HG03460 (cell line): ENCODE measurements at regions not wholly inside any gene's neighbourhood (a gene's known extent, or its start where the extent isn't known, plus 50 kb on each side); places are given as distances from the start of the nearest gene placed in this dataset.
"Not testable (repeated sequence)": the region's sequence is repeated elsewhere in the genome, so short reads cannot be mapped to it uniquely, and the experiment has no call there.

Experiments
- ATAC-seq: cut with Tn5 transposase; IDR thresholded peaks from one replicate; pipeline ENCODE4 v1.9.1; 2021; ENCODE audit not compliant: unreplicated experiment

DNA sequence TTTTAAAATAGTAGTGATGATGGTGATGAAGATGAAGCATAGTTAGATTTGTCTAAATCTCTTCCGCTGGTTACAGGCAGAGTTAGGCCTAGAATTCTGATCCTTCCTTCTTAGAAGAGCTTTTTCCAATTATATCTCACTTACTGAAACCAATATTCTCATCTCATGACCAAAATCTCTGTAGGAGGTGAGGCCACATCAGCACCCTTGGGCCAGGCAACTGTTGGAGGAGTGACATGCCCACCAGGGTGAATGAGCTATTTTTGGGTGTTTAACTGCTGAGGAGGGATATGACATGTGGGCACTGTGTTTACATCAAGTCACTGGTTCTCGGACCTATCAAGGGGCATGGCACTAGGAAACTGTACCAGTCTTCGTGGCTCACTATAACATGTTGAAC is 102.2 kb upstream of the SLC24A3 start:
- ATAC-seq: no peak

GRCh38 chr20:19110881-19111460 is 101.5 kb upstream of the SLC24A3 start:
- no peak for ATAC-seq

DNA sequence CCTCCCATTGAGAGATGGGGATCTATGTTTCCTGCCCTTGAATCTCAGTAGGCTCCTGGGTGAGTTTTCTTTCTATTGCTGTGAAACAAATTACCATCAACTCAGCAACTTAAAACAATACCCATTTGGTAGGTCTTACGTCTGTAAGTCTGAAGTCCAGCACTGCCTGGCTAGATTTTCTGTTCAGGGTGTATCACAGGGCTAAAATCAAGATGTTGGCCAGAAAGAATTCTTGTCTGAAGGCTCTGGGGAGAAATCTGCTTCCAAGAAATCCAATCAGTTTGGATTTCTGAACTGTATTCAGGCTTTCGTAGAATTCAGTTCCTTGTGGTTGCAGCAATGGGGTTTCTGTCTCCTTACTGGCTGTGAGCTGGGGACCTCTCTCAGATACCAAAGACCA is 99.6 kb upstream of the SLC24A3 start:
- ATAC-seq: no peak

DNA sequence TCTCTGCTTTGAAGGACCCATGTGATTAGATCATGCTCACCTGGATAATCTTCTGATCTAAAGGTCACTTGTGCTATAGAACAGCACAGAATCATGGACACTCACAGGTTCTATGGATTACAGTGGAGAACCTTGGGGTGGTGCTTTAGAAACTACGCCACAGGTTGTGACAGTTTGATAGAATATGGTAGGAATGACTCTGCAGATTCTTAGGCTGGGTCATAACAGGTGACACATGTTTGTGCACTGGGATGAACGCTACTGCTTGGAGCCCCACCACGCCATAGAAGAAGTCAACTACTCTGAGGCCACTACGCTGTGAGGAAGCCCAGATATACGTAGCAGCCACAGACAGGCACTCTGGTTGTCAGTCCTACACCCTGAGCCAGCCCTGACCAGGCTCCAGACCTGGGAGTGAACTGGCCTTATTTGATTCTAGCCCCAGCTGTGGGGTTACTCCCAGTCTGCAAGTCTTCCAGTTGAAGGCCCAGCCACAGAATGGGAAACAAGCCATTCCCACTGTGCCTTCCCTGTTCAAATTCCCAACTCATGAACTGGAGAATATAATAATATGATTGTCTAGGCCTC is 99.0 kb upstream of the SLC24A3 start:
- ATAC-seq: no peak

DNA sequence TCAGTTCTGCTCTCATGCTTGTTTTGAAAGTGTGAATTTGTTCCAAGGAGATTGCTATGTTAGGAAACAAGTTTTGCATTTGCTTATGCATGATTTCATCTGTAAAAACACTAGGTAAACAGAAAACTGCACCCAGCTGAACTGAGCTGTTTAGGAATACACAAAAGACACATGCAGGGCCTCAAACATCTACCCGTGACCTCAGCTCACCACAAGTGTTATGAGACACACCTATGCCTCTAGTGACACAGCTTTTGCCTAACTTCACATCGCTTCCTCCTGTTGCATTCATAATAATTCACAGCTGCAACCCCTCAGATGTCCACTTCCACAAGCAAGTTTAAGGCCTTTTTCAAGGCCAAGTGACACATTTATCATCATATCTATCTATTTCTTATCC is 98.0 kb upstream of the SLC24A3 start:
- no peak for ATAC-seq

- no peak for ATAC-seq
Measured at GRCh38 chr20:19115581-19115980, 96.9 kb upstream of the SLC24A3 start.

- no peak for ATAC-seq
Measured at GRCh38 chr20:19120011-19120410, 92.4 kb upstream of the SLC24A3 start.

- ATAC-seq: no peak
Measured at GRCh38 chr20:19120569-19120968, 91.9 kb upstream of the SLC24A3 start.

DNA sequence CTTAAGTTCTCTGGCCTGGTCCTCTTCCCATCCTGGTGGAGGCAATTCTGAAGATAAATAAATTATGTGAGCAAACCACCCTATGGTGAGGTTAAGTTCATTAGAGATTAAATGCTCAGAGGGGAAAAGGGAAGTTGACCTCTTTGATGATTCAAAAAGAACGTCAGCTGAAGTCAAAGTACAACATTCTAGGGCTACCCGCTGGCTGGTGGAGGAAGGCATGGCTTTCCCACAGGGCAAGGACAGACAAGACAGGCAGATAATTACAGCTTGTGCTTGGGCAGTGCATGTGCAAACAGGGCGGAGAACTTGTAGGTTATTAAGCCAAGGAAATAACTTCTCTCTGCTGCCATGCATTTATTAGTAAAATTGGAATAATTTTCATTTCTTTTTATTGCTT is 91.0 kb upstream of the SLC24A3 start:
- ATAC-seq: no peak

DNA sequence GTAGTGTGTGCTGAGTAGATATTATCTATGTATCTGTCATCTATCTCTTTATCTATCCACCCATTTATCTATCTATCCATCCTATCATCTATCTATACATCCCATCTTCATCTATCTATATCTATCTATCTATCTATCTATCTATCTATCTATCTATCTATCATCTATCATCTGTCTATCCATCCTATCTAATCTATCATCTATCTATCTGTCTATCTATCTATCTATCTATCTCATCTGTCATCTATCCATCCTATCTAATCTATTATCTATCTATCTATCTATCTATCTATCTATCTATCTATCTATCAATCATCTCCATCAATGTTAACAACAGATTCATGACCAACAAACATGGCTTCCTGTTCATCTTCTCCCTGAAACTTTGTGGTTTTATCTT is 90.5 kb upstream of the SLC24A3 start:
- ATAC-seq: no peak

GRCh38 chr20:19122395-19122794 is 90.0 kb upstream of the SLC24A3 start:
- ATAC-seq: no peak

- ATAC-seq: no peak
Measured at GRCh38 chr20:19125508-19125907, 86.9 kb upstream of the SLC24A3 start.

DNA sequence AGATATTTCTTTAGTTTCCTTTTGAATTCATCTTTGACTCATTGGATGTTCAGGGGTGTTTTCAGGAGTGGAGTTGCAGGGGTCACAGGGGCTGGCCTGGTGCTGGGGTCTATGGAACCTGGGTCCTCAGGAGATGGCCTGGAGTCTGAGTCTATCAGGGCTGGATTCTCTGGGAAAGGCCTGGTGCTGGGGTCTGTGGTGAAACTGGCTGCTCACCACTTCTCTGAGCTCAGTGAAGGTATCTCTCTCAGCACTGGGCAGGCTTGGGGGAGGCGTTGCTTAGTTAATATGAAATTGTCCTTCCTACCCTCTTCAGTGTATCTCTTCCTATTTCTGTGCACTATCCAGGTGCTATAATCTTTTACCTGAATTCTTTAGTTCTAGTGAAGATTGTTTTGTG is 83.1 kb upstream of the SLC24A3 start:
- ATAC-seq: no peak

DNA sequence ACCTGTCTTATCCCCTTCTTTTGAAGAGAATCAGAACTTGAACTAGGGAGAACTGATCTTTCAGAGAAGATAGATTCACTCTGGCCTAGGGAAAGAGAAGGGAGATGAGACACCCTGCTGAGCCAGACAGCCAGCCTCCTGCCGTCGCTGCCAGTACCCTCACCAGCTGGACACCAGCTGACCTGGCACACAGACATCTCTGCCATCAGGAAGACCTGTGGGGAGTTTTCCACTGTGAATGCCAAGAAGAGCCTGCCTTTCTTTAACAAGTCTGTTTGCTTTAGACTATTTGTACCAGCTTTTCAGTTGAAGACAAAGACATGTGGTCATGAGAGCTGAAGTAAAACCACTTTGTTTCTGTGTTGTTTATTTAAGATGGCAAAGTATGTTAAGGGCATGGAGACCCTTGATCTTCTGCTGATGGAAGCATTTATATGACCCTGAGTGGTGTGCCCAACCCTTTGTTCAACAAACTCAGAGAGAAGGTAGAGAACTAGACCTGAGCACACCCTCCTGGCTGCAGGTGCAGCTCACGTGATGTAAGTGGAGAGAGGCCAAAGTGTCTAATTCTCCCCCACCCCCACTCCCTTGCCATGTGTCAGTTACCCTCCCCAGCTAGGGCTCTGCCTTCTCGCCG is 82.3 kb upstream of the SLC24A3 start:
- ATAC-seq: no peak

DNA sequence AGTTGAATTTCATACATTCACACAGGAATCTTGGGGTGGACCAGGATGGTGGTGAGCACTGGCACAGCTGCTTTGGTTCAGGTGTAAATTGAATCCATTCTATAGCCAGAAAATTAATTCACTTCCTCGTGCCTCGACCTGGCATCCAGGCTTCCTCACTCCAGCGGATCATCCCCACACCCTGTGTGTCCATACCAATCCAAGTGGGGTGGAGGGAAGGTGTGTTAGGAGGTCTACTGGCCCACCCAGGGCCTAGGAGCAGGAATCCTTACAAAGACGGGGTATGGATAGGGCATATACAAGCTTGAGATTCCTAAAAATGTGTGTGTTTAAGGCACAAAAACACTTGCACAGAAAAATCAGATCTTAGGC is 81.8 kb upstream of the SLC24A3 start:
- ATAC-seq: no peak

DNA sequence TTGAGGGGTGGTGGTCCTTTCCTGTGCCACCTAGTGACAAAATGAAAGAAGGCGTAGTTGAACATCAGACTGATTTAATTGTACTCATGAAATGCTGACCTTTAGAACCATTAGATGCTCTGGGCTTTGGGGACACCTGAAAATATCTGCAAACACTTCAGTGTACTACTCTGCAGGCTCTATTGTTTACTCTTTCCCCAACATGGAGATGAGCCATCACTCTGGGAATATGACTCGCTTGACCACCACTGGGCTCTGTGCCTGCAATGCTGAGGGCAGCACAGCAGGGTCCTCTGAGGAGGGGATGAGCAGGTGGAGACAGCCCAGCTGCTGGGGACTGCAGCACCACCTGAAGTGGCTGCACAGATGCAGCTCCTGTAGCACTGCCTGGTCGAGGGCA is 74.8 kb upstream of the SLC24A3 start:
- ATAC-seq: no peak

DNA sequence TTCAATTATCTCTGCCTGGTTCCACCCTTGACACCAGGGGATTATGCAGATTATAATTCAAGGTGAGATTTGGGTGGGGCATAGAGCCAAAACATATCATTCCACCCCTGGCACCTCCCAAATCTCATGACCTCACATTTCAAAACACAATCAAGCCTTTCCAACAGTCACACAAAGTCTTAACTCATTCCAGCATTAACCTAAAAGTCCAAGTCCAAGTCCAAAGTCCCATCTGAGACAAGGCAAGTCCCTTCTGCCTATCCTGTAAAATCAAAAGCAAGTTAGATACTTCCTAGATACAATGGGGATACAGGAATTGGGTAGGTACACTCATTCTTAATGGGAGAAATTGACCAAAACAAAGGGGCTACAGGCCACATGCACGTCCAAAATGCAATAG is 73.7 kb upstream of the SLC24A3 start:
- ATAC-seq: no peak

DNA sequence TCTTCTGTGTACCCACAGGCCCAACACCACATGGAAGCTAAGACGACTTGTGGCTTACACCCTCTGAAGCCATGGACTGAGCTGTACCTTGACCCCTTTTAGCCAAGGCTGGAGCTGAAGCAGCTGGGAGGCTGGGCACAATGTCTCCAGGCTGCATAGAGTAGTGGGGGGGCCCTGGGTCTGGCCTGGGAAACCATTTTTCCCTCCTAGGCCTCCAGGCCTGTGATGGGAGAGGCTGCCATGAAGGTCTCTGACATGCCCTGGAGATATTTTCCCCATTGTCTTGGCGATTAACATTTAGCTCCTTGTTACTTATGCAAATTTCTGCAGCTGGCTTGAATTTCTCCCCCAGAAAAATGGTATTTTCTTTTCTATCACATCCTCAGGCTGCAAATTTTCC is 72.9 kb upstream of the SLC24A3 start:
- ATAC-seq: not testable (repeated sequence)

GRCh38 chr20:19141998-19142397 is 70.4 kb upstream of the SLC24A3 start:
- no peak for ATAC-seq

- ATAC-seq: no peak
Measured at GRCh38 chr20:19143890-19144289, 68.6 kb upstream of the SLC24A3 start.

DNA sequence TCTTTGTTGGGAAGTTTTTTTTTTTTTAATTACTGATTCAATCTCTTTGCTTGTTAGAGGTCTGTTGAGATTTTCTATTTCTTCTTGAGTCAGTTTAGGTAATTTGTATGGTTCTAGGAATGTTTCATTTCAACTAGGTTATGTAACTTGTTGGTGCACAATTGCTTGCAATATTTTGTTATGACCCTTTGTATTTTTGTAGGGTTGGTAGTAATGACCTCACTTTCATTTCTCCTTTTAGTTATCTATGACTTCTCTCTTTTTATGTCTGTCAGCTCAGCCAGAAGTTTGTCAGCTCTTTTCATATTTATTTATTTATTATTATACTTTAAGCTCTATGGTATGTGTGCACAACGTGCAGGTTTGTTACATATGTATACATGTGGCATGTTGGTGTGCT is 51.1 kb upstream of the SLC24A3 start:
- ATAC-seq: no peak
